ENCODE measurements at regions not wholly inside any gene's neighbourhood (a gene's known extent, or its start where the extent isn't known, plus 50 kb on each side); places are given as distances from the start of the nearest gene placed in this dataset.

DNA sequence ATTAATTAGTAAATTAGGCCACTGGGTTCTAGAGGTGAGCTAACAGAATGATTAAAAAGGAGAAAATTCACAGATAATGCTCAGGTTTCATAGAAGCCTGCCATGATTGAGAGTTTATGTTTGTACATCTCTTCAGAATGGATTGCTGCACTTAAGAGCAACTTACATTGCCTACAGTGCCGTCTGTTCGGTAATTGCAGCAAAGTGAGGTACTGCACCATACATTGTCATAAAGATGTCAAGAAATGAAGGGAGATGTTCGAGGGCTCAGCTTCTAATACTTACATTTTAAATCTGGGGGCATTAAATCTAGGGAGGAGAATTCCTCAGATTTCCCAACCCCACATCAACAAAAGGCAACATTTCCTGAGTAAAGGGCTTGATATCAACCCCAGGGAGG lies 976.2 kb upstream of the FANCL start:
- TF ChIP-seq EP300 (IDR thresholded peaks at IDR 0.05) (no peak), POLR2A (IDR thresholded peaks at IDR 0.05) (no peak)
- TF ChIP-seq, protein P1, sequence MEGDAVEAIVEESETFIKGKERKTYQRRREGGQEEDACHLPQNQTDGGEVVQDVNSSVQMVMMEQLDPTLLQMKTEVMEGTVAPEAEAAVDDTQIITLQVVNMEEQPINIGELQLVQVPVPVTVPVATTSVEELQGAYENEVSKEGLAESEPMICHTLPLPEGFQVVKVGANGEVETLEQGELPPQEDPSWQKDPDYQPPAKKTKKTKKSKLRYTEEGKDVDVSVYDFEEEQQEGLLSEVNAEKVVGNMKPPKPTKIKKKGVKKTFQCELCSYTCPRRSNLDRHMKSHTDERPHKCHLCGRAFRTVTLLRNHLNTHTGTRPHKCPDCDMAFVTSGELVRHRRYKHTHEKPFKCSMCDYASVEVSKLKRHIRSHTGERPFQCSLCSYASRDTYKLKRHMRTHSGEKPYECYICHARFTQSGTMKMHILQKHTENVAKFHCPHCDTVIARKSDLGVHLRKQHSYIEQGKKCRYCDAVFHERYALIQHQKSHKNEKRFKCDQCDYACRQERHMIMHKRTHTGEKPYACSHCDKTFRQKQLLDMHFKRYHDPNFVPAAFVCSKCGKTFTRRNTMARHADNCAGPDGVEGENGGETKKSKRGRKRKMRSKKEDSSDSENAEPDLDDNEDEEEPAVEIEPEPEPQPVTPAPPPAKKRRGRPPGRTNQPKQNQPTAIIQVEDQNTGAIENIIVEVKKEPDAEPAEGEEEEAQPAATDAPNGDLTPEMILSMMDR (IDR thresholded peaks at IDR 0.05) = no peak
- Histone ChIP-seq H3K27me3 (no peaks in the 10 kb centered on the region), H3K27ac (no peak overlapping the region), H3K4me3 (no peak overlapping the region), H3K4me1 (ENCODE audit: insufficient read depth) (no peaks in the 10 kb centered on the region), H3K36me3 (no peaks in the 10 kb centered on the region), H3K9me3 (no peaks in the 10 kb centered on the region)
- DNase-seq = no peak
- intact Hi-C loops (cut with DNase I) = no loop called here
- WGBS, 3 donors = 56 to 88% (median 67%) methylated on average over 3 of the region's 3 CpGs

DNA sequence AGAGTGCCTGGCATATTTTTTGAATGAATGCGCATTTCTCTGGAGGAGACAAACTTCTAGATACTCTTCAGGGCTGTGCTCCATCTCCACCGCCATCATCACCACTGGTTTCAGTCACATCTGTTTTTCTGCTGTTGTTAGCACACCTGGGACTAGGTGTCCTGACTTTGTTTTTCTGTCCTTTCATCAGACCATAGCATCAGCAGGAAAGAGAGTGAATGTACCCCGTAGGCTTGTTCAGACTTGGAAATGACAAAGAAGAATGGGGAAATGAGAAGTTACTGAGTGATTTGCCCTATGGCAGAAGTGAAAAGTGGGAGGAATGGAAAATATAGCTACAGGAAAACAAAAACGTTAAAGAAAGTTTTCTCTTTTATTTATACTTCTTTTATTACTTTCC lies 965.2 kb upstream of the FANCL start:
- no peak overlapping the region for H3K27ac ChIP-seq

DNA sequence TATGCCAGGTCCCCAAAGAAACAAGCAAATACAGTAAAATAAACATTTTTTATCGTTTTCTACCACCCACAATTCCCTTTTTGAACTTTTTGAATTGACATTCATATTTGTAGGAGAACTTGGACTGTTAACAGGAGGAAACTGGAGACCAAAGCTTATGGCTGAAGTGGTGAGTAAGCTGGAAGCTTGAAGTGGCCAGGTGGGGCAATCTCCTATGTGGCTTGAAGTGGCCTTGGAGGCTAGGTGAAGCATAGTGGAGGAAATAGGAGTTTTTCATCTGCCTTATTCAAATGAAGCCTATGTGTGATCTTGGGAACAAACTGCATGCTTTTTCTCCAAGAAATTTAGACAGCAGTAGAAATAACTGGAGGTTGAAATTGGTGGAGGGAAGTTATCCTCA lies 962.9 kb upstream of the FANCL start:
- intact Hi-C loops (cut with DNase I) = no loop called here
- TF ChIP-seq EP300 (IDR thresholded peaks at IDR 0.05) (no peak), POLR2A (IDR thresholded peaks at IDR 0.05) (no peak)
- TF ChIP-seq, protein P1 (IDR thresholded peaks at IDR 0.05) = no peak
- Histone ChIP-seq H3K27me3 (no peaks in the 10 kb centered on the region), H3K9me3 (no peaks in the 10 kb centered on the region), H3K27ac (no peak overlapping the region), H3K36me3 (no peaks in the 10 kb centered on the region), H3K4me3 (no peak overlapping the region), H3K4me1 (ENCODE audit: insufficient read depth) (peaks cover under 1% of the 10 kb centered on the region)
- WGBS, 3 donors = 67 to 74% (median 68%) methylated on average over 1 of the region's 1 CpG
- DNase-seq = no peak

More for the DNA sequence above, 965.2 kb upstream of the FANCL start:
- no peak for DNase-seq
- Histone ChIP-seq H3K27me3 (no peaks in the 10 kb centered on the region), H3K36me3 (no peaks in the 10 kb centered on the region), H3K4me1 (ENCODE audit: insufficient read depth) (no peaks in the 10 kb centered on the region), H3K9me3 (no peaks in the 10 kb centered on the region), H3K4me3 (no peak overlapping the region)
- TF ChIP-seq EP300 (IDR thresholded peaks at IDR 0.05) (no peak), POLR2A (IDR thresholded peaks at IDR 0.05) (no peak)
- TF ChIP-seq, protein P1 (IDR thresholded peaks at IDR 0.05) = no peak
- WGBS, 3 donors = 72 to 82% (median 76%) methylated on average over 4 of the region's 4 CpGs
- intact Hi-C loops (cut with DNase I) = no loop called here

DNA sequence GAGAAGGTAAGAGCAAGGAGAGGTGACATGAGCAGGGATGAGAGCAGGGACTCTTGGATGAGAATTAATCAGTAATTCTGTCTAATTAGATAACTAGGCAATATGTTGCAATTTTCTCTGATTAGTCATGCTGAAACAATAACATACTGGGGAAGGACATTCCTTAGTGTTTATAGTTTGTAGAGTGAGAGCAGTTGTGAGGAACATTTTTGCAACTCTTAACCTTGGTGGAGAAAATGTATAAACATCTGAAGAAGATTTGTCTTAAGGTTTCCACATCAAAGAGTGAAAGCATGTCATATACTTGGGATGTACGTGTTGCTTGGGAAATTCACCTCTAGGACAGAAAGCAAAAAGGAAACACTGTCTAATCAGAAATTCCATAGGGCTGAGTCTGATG lies 955.4 kb upstream of the FANCL start:
- no peak for DNase-seq
- Histone ChIP-seq H3K4me3 (no peak overlapping the region), H3K27ac (no peak overlapping the region), H3K4me1 (ENCODE audit: insufficient read depth) (peaks cover 2% of the 10 kb centered on the region), H3K36me3 (no peaks in the 10 kb centered on the region), H3K9me3 (no peaks in the 10 kb centered on the region), H3K27me3 (no peaks in the 10 kb centered on the region)
- intact Hi-C loops (cut with DNase I) = no loop called here
- no peak for TF ChIP-seq POLR2A (IDR thresholded peaks at IDR 0.05)
- TF ChIP-seq, protein P1 (IDR thresholded peaks at IDR 0.05) = no peak
- TF ChIP-seq EP300 (IDR thresholded peaks at IDR 0.05) = no peak
- WGBS, 3 donors = 6 to 42% (median 24%) methylated on average over 1 of the region's 1 CpG

DNA sequence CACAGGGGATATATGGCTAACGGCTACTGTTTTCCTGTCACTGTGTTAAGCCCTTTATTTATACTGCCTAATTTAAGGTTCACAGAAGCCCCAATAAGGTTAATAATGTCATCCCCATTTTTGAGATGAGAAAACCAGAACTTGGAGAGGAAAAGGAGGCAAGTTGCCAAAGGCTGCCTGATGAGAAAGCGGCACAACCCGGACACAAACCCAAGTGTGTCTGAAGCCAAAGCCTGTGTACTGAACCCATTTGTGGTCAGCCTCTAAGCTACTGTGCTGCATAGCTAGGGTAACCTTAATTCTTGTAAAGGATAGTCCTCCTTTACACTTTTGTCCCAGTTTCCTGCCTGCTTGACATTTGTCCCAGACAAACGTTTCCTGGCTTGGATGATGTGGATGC lies 954.7 kb upstream of the FANCL start:
- H3K4me3 ChIP-seq = no peak overlapping the region
- H3K27me3 ChIP-seq = no peaks in the 10 kb centered on the region
- no peaks in the 10 kb centered on the region for H3K36me3 ChIP-seq
- H3K27ac ChIP-seq = no peak overlapping the region
- intact Hi-C loops (cut with DNase I) = no loop called here
- DNase-seq = no peak
- no peaks in the 10 kb centered on the region for H3K9me3 ChIP-seq
- H3K4me1 ChIP-seq (ENCODE audit: insufficient read depth) = peaks cover 2% of the 10 kb centered on the region
- WGBS, 3 donors = 79 to 80% (median 80%) methylated on average over 4 of the region's 4 CpGs
- TF ChIP-seq, protein P1 (IDR thresholded peaks at IDR 0.05) = no peak
- no peak for TF ChIP-seq POLR2A (IDR thresholded peaks at IDR 0.05)
- no peak for TF ChIP-seq EP300 (IDR thresholded peaks at IDR 0.05)
